Gastroesophageal sphincter (tissue), 3 donors: ENCODE measurements at regions not wholly inside any gene's neighbourhood (a gene's known extent, or its start where the extent isn't known, plus 50 kb on each side); places are given as distances from the start of the nearest gene placed in this dataset.

ENCODE experiments used
- CTCF ChIP-seq, 4 experiments: fragments of 200-600 bp in 2 of 4; fragments of 450-650 bp in 2 of 4; sonication (generic) in 1 of 4; IDR thresholded peaks; one replicate each; pipeline ENCODE4 v1.5.1; 2017 to 2019; ENCODE audit warnings: antibody characterized with exemption in 4 of 4, mild to moderate bottlenecking in 2 of 4, moderate library complexity in 2 of 4
- EP300 ChIP-seq: sonication (generic); formaldehyde crosslinking; IDR thresholded peaks from one replicate; pipeline ENCODE4 v1.6.1; 2017; ENCODE audit warnings: antibody characterized with exemption, mild to moderate bottlenecking
- POLR2A ChIP-seq, 2 donors: fragments of 450-650 bp; IDR thresholded peaks; one replicate each; pipeline ENCODE4 v1.6.1; 2017; ENCODE audit warnings: antibody characterized with exemption in 2 of 2, mild to moderate bottlenecking in 2 of 2, moderate library complexity in 1 of 2

- TF ChIP-seq CTCF (IDR thresholded peaks at IDR 0.05), result no peak
- no peak for TF ChIP-seq EP300
- no peak for TF ChIP-seq POLR2A (IDR thresholded peaks at IDR 0.05)
Observed at GRCh38 chr12:131389054-131390013, 321.6 kb upstream of the SFSWAP start.
